Neural cell (in vitro differentiated cells): ENCODE measurements at regions not wholly inside any gene's neighbourhood (a gene's known extent, or its start where the extent isn't known, plus 50 kb on each side); places are given as distances from the start of the nearest gene placed in this dataset.

ENCODE experiments used
- EZH2 ChIP-seq: fragments of 200-600, 300-800 bp; shearing (Covaris generic), sonication (generic); IDR thresholded peaks from 2 replicates; pipeline ENCODE4 v1.6.1; 2014; ENCODE audit warnings: antibody characterized with exemption, low read length, borderline replicate concordance, mild to moderate bottlenecking; ENCODE audit not compliant: insufficient read depth, poor library complexity, severe bottlenecking
- SMC3 ChIP-seq: fragments of 450-650 bp; conservative IDR thresholded peaks from 2 replicates; pipeline ENCODE4 v1.6.1; 2014; ENCODE audit warnings: antibody characterized with exemption, mild to moderate bottlenecking, moderate library complexity; ENCODE audit not compliant: poor library complexity
- TF ChIP-seq, protein P1 (sequence below): fragments of 450-650 bp; IDR thresholded peaks from 2 replicates; pipeline ENCODE4 v1.5.1; 2014; ENCODE audit warnings: antibody characterized with exemption, mild to moderate bottlenecking, moderate library complexity; ENCODE audit not compliant: poor library complexity, severe bottlenecking

DNA sequence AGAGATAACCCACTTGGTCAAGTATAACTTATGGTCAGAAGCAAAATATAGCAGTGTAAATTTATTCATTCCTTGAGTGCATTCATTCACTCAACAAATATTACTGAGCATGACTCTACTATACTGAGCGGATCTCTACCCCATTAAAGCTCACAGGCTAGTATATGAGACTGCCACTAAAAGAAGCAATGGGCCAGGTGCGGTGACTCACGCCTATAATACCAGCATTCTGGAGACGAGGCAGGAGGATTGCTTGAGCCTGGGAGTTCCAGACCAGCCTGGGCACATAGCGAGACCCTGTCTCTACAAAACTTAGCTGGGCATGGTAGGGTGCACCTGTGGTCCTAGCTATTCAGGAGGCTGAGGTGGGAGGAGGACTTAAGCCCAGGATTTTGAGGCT lies 197.6 kb upstream of the BLID start:
- TF ChIP-seq SMC3 = no peak
- no peak for TF ChIP-seq EZH2
- TF ChIP-seq, protein P1, sequence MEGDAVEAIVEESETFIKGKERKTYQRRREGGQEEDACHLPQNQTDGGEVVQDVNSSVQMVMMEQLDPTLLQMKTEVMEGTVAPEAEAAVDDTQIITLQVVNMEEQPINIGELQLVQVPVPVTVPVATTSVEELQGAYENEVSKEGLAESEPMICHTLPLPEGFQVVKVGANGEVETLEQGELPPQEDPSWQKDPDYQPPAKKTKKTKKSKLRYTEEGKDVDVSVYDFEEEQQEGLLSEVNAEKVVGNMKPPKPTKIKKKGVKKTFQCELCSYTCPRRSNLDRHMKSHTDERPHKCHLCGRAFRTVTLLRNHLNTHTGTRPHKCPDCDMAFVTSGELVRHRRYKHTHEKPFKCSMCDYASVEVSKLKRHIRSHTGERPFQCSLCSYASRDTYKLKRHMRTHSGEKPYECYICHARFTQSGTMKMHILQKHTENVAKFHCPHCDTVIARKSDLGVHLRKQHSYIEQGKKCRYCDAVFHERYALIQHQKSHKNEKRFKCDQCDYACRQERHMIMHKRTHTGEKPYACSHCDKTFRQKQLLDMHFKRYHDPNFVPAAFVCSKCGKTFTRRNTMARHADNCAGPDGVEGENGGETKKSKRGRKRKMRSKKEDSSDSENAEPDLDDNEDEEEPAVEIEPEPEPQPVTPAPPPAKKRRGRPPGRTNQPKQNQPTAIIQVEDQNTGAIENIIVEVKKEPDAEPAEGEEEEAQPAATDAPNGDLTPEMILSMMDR = no peak
